ENCODE measurements at regions not wholly inside any gene's neighbourhood (a gene's known extent, or its start where the extent isn't known, plus 50 kb on each side); places are given as distances from the start of the nearest gene placed in this dataset.

- Mint-ChIP-seq H3K27ac (no peak overlapping the region), H3K36me3 (ENCODE audit: low read depth) (no peaks in the 10 kb centered on the region), H3K4me3 (no peak overlapping the region), H3K4me1 (ENCODE audit: low read depth) (no peaks in the 10 kb centered on the region), H3K9me3 (peaks cover 18% of the 10 kb centered on the region), H3K27me3 (ENCODE audit: low read depth) (no peaks in the 10 kb centered on the region)
- no peak for DNase-seq (ENCODE audit: low spot score)
These were observed 532.5 kb upstream of the MGAT4C start for GRCh38 chr12:86788661-86789060.

GRCh38 chr12:86787419-86787818 lies 531.2 kb upstream of the MGAT4C start:
- no peak for DNase-seq (ENCODE audit: low spot score)
- no peak overlapping the region for H3K27ac Mint-ChIP-seq
- no peaks in the 10 kb centered on the region for H3K36me3 Mint-ChIP-seq (ENCODE audit: low read depth)
- no peaks in the 10 kb centered on the region for H3K4me1 Mint-ChIP-seq (ENCODE audit: low read depth)
- no peak overlapping the region for H3K4me3 Mint-ChIP-seq
- no peaks in the 10 kb centered on the region for H3K27me3 Mint-ChIP-seq (ENCODE audit: low read depth)
- H3K9me3 Mint-ChIP-seq: peaks cover 18% of the 10 kb centered on the region

GRCh38 chr12:86777325-86777724 lies 521.1 kb upstream of the MGAT4C start:
- Mint-ChIP-seq H3K4me3 (no peak overlapping the region), H3K36me3 (ENCODE audit: low read depth) (no peaks in the 10 kb centered on the region), H3K27me3 (ENCODE audit: low read depth) (no peaks in the 10 kb centered on the region), H3K27ac (no peak overlapping the region), H3K4me1 (ENCODE audit: low read depth) (no peaks in the 10 kb centered on the region), H3K9me3 (peaks cover 8% of the 10 kb centered on the region)
- no peak for DNase-seq (ENCODE audit: low spot score)

GRCh38 chr12:86774841-86775388 lies 518.7 kb upstream of the MGAT4C start:
- no peak overlapping the region for H3K27ac Mint-ChIP-seq
- H3K4me1 Mint-ChIP-seq (ENCODE audit: low read depth): no peaks in the 10 kb centered on the region
- no peak for DNase-seq (ENCODE audit: low spot score)
- peaks cover 3% of the 10 kb centered on the region for H3K9me3 Mint-ChIP-seq
- no peak overlapping the region for H3K4me3 Mint-ChIP-seq
- H3K27me3 Mint-ChIP-seq (ENCODE audit: low read depth): no peaks in the 10 kb centered on the region
- no peaks in the 10 kb centered on the region for H3K36me3 Mint-ChIP-seq (ENCODE audit: low read depth)

GRCh38 chr12:86772696-86773095 lies 516.5 kb upstream of the MGAT4C start:
- no peak overlapping the region for H3K27ac Mint-ChIP-seq

GRCh38 chr12:86770871-86771270 lies 514.7 kb upstream of the MGAT4C start:
- Mint-ChIP-seq H3K27ac (no peak overlapping the region), H3K27me3 (ENCODE audit: low read depth) (no peaks in the 10 kb centered on the region), H3K4me3 (no peak overlapping the region), H3K9me3 (peaks cover 5% of the 10 kb centered on the region), H3K36me3 (ENCODE audit: low read depth) (no peaks in the 10 kb centered on the region), H3K4me1 (ENCODE audit: low read depth) (no peaks in the 10 kb centered on the region)
- no peak for DNase-seq (ENCODE audit: low spot score)

More at GRCh38 chr12:86772696-86773095, 516.5 kb upstream of the MGAT4C start:
- H3K27me3 Mint-ChIP-seq (ENCODE audit: low read depth): no peaks in the 10 kb centered on the region
- no peak overlapping the region for H3K4me3 Mint-ChIP-seq
- H3K36me3 Mint-ChIP-seq (ENCODE audit: low read depth): no peaks in the 10 kb centered on the region
- H3K9me3 Mint-ChIP-seq: no peaks in the 10 kb centered on the region
- DNase-seq (ENCODE audit: low spot score): no peak
- no peaks in the 10 kb centered on the region for H3K4me1 Mint-ChIP-seq (ENCODE audit: low read depth)

- no peaks in the 10 kb centered on the region for H3K36me3 Mint-ChIP-seq (ENCODE audit: low read depth)
- no peak for DNase-seq (ENCODE audit: low spot score)
- no peaks in the 10 kb centered on the region for H3K4me1 Mint-ChIP-seq (ENCODE audit: low read depth)
- H3K9me3 Mint-ChIP-seq: peaks cover 5% of the 10 kb centered on the region
- H3K27ac Mint-ChIP-seq: no peak overlapping the region
- no peaks in the 10 kb centered on the region for H3K27me3 Mint-ChIP-seq (ENCODE audit: low read depth)
- no peak overlapping the region for H3K4me3 Mint-ChIP-seq
These were observed 492.7 kb upstream of the MGAT4C start for GRCh38 chr12:86748894-86749293.

GRCh38 chr12:86744547-86745212 lies 488.5 kb upstream of the MGAT4C start:
- H3K4me1 Mint-ChIP-seq (ENCODE audit: low read depth): no peaks in the 10 kb centered on the region
- no peaks in the 10 kb centered on the region for H3K27me3 Mint-ChIP-seq (ENCODE audit: low read depth)
- H3K27ac Mint-ChIP-seq: no peak overlapping the region
- peaks cover 7% of the 10 kb centered on the region for H3K9me3 Mint-ChIP-seq
- no peaks in the 10 kb centered on the region for H3K36me3 Mint-ChIP-seq (ENCODE audit: low read depth)
- no peak for DNase-seq (ENCODE audit: low spot score)
- no peak overlapping the region for H3K4me3 Mint-ChIP-seq

- Mint-ChIP-seq H3K4me3 (no peak overlapping the region), H3K9me3 (peaks cover 7% of the 10 kb centered on the region), H3K27me3 (ENCODE audit: low read depth) (no peaks in the 10 kb centered on the region), H3K27ac (no peak overlapping the region), H3K4me1 (ENCODE audit: low read depth) (no peaks in the 10 kb centered on the region), H3K36me3 (ENCODE audit: low read depth) (no peaks in the 10 kb centered on the region)
- DNase-seq (ENCODE audit: low spot score): no peak
These were observed 487.8 kb upstream of the MGAT4C start for GRCh38 chr12:86743875-86744536.

- H3K27me3 Mint-ChIP-seq (ENCODE audit: low read depth): no peaks in the 10 kb centered on the region
- H3K36me3 Mint-ChIP-seq (ENCODE audit: low read depth): no peaks in the 10 kb centered on the region
- H3K27ac Mint-ChIP-seq: no peak overlapping the region
- H3K4me3 Mint-ChIP-seq: no peak overlapping the region
- peaks cover 5% of the 10 kb centered on the region for H3K9me3 Mint-ChIP-seq
- no peak for DNase-seq (ENCODE audit: low spot score)
- no peaks in the 10 kb centered on the region for H3K4me1 Mint-ChIP-seq (ENCODE audit: low read depth)
These were observed 485.3 kb upstream of the MGAT4C start for GRCh38 chr12:86741531-86741930.

- no peaks in the 10 kb centered on the region for H3K27me3 Mint-ChIP-seq (ENCODE audit: low read depth)
- no peaks in the 10 kb centered on the region for H3K4me1 Mint-ChIP-seq (ENCODE audit: low read depth)
- DNase-seq (ENCODE audit: low spot score): no peak
- no peaks in the 10 kb centered on the region for H3K9me3 Mint-ChIP-seq
- no peaks in the 10 kb centered on the region for H3K36me3 Mint-ChIP-seq (ENCODE audit: low read depth)
- H3K27ac Mint-ChIP-seq: no peak overlapping the region
- no peak overlapping the region for H3K4me3 Mint-ChIP-seq
These were observed 479.7 kb upstream of the MGAT4C start for GRCh38 chr12:86735851-86736250.

- no peaks in the 10 kb centered on the region for H3K36me3 Mint-ChIP-seq (ENCODE audit: low read depth)
- H3K27me3 Mint-ChIP-seq (ENCODE audit: low read depth): no peaks in the 10 kb centered on the region
- H3K4me1 Mint-ChIP-seq (ENCODE audit: low read depth): no peaks in the 10 kb centered on the region
These were observed 478.9 kb upstream of the MGAT4C start for GRCh38 chr12:86735072-86735471.

GRCh38 chr12:86730233-86730632 lies 474.0 kb upstream of the MGAT4C start:
- Mint-ChIP-seq H3K36me3 (ENCODE audit: low read depth) (no peaks in the 10 kb centered on the region), H3K4me1 (ENCODE audit: low read depth) (no peaks in the 10 kb centered on the region), H3K27me3 (ENCODE audit: low read depth) (no peaks in the 10 kb centered on the region), H3K4me3 (no peak overlapping the region), H3K9me3 (no peaks in the 10 kb centered on the region), H3K27ac (no peak overlapping the region)
- no peak for DNase-seq (ENCODE audit: low spot score)

More at GRCh38 chr12:86735072-86735471, 478.9 kb upstream of the MGAT4C start:
- H3K27ac Mint-ChIP-seq: no peak overlapping the region
- no peak for DNase-seq (ENCODE audit: low spot score)
- no peak overlapping the region for H3K4me3 Mint-ChIP-seq
- no peaks in the 10 kb centered on the region for H3K9me3 Mint-ChIP-seq

GRCh38 chr12:86729739-86730138 lies 473.5 kb upstream of the MGAT4C start:
- Mint-ChIP-seq H3K27ac (no peak overlapping the region), H3K4me1 (ENCODE audit: low read depth) (no peaks in the 10 kb centered on the region), H3K36me3 (ENCODE audit: low read depth) (no peaks in the 10 kb centered on the region), H3K27me3 (ENCODE audit: low read depth) (no peaks in the 10 kb centered on the region), H3K9me3 (no peaks in the 10 kb centered on the region), H3K4me3 (no peak overlapping the region)
- DNase-seq (ENCODE audit: low spot score): no peak

All from T-helper 2 cell treated with Interferon-gamma antibody and Interleukin-4, amounts not matched to agents 5 μg/mL and 100 μg/mL, for 36 hours (primary cell).